Muscle layer of duodenum (tissue), 2 donors: ENCODE measurements at regions not wholly inside any gene's neighbourhood (a gene's known extent, or its start where the extent isn't known, plus 50 kb on each side); places are given as distances from the start of the nearest gene placed in this dataset.
"Not testable (repeated sequence)": the region's sequence is repeated elsewhere in the genome, so short reads cannot be mapped to it uniquely, and the experiment has no call there.

Experiments
- H3K27ac ChIP-seq: one replicate; pipeline ENCODE4 v1.7.0; 2013; ENCODE audit warnings: mild to moderate bottlenecking, low read length
- H3K27me3 ChIP-seq: one replicate; pipeline ENCODE4 v1.7.0; 2013; ENCODE audit warnings: low read depth, mild to moderate bottlenecking, control low read depth, low read length
- H3K36me3 ChIP-seq, 2 donors: one replicate each; pipeline ENCODE4 v1.7.0; 2013; ENCODE audit warnings: low read length in 2 of 2, control low read depth in 1 of 2, mild to moderate bottlenecking in 1 of 2; ENCODE audit not compliant: insufficient read depth in 2 of 2, control insufficient read depth in 1 of 2
- H3K4me1 ChIP-seq, 2 donors: one replicate each; pipeline ENCODE4 v1.7.0; 2013; ENCODE audit warnings: low read length in 2 of 2, mild to moderate bottlenecking in 2 of 2, control low read depth in 1 of 2, moderate library complexity in 1 of 2; ENCODE audit not compliant: insufficient read depth in 2 of 2, control insufficient read depth in 1 of 2
- H3K4me3 ChIP-seq, 2 donors: one replicate each; pipeline ENCODE4 v1.7.0; 2013; ENCODE audit warnings: low read length in 2 of 2, low read depth in 1 of 2, mild to moderate bottlenecking in 1 of 2
- H3K9me3 ChIP-seq, 2 donors: one replicate each; pipeline ENCODE4 v1.7.0; 2013; ENCODE audit warnings: low read length in 2 of 2, control low read depth in 1 of 2, mild to moderate bottlenecking in 1 of 2; ENCODE audit not compliant: control insufficient read depth in 1 of 2
- donor health status: healthy.

GRCh38 chr2:90324672-90325071, 1633.2 kb downstream of the RPIA start:
- not testable (repeated sequence) for H3K27ac ChIP-seq, H3K4me3 ChIP-seq, H3K27me3 ChIP-seq, H3K4me1 ChIP-seq, H3K9me3 ChIP-seq, H3K36me3 ChIP-seq

- H3K4me1 ChIP-seq, H3K9me3 ChIP-seq: not testable (repeated sequence)
These were observed 1634.4 kb downstream of the RPIA start for GRCh38 chr2:90325796-90326353.

GRCh38 chr2:90355546-90355945, 1664.1 kb downstream of the RPIA start:
- not testable (repeated sequence) for H3K27me3 ChIP-seq, H3K27ac ChIP-seq

More at GRCh38 chr2:90325796-90326353, 1634.4 kb downstream of the RPIA start:
- H3K27ac ChIP-seq, H3K36me3 ChIP-seq, H3K27me3 ChIP-seq, H3K4me3 ChIP-seq: not testable (repeated sequence)

GRCh38 chr2:90359344-90359743, 1667.9 kb downstream of the RPIA start:
- H3K4me3 ChIP-seq, H3K27ac ChIP-seq, H3K4me1 ChIP-seq, H3K36me3 ChIP-seq, H3K9me3 ChIP-seq, H3K27me3 ChIP-seq: not testable (repeated sequence)

More at GRCh38 chr2:90355546-90355945, 1664.1 kb downstream of the RPIA start:
- not testable (repeated sequence) for H3K4me1 ChIP-seq, H3K36me3 ChIP-seq, H3K4me3 ChIP-seq, H3K9me3 ChIP-seq

- H3K36me3 ChIP-seq, H3K9me3 ChIP-seq, H3K27ac ChIP-seq, H3K4me1 ChIP-seq, H3K27me3 ChIP-seq, H3K4me3 ChIP-seq: not testable (repeated sequence)
These were observed 1668.6 kb downstream of the RPIA start for GRCh38 chr2:90359887-90360730.

- not testable (repeated sequence) for H3K4me1 ChIP-seq, H3K27me3 ChIP-seq, H3K9me3 ChIP-seq, H3K36me3 ChIP-seq, H3K27ac ChIP-seq, H3K4me3 ChIP-seq
These were observed 1669.2 kb downstream of the RPIA start for GRCh38 chr2:90360731-90361035.
